Activated naive CD4-positive, alpha-beta T cell treated with anti-CD3 and anti-CD28 coated beads for 36 hours (primary cell): ENCODE measurements at regions not wholly inside any gene's neighbourhood (a gene's known extent, or its start where the extent isn't known, plus 50 kb on each side); places are given as distances from the start of the nearest gene placed in this dataset.

Source experiments
- CTCF ChIA-PET: fragments of 350-600 bp; sonication (Branson Sonifier 250); formaldehyde crosslinking; loops from one replicate; lab custom pipeline; 2021; ENCODE audit warnings: antibody characterized with exemption; lab: Charles Lee
- DNase-seq: peaks from one replicate; pipeline ENCODE4 v3.0.0-alpha.2; 2020
- H3K27ac Mint-ChIP-seq: one replicate; pipeline ENCODE4 v1.8.0; 2021; ENCODE audit warnings: mild to moderate bottlenecking, mixed read lengths
- H3K27me3 Mint-ChIP-seq: one replicate; pipeline ENCODE4 v1.8.0; 2021; ENCODE audit warnings: low read depth, mixed read lengths
- H3K36me3 Mint-ChIP-seq: one replicate; pipeline ENCODE4 v1.8.0; 2021; ENCODE audit warnings: low read depth, mixed read lengths
- H3K4me1 Mint-ChIP-seq: one replicate; pipeline ENCODE4 v1.8.0; 2021; ENCODE audit warnings: low read depth, mixed read lengths
- H3K4me3 Mint-ChIP-seq: one replicate; pipeline ENCODE4 v1.8.0; 2021; ENCODE audit warnings: mild to moderate bottlenecking, moderate library complexity, mixed read lengths
- H3K9me3 Mint-ChIP-seq: one replicate; pipeline ENCODE4 v1.8.0; 2021; ENCODE audit warnings: mixed read lengths
- intact Hi-C: fragments of 100-400 bp; cut with micrococcal nuclease; formaldehyde crosslinking; loops from one replicate; pipeline ENCODE4 v1.15.1; 2023

GRCh38 chr3:43191116-43191515, 85.2 kb upstream of the POMGNT2 start:
- Mint-ChIP-seq H3K36me3 (no peaks in the 10 kb centered on the region), H3K4me3 (no peak overlapping the region)

DNA sequence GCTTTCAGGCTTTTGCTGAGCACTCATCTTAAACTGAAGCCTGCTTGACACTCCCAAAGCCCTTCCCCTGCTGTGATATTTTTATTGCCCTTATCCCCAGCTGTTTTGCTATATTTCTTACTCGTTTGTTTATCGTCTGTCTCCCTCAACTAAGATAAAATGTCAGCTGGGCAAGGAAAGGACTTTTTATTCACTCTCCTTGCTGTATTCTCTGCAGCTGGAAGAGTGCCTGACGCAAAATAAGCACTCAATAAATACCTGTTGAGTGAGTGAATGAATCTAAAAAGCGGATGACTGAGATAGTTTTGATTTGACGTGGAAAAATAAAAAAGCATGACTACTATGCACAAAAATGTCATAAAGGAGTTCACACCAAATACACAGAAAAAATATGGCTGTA, 84.8 kb upstream of the POMGNT2 start:
- H3K4me1 Mint-ChIP-seq = peaks cover 52% of the 10 kb centered on the region
- no peaks in the 10 kb centered on the region for H3K36me3 Mint-ChIP-seq
- peaks cover 1% of the 10 kb centered on the region for H3K9me3 Mint-ChIP-seq
- H3K4me3 Mint-ChIP-seq = no peak overlapping the region
- no peaks in the 10 kb centered on the region for H3K27me3 Mint-ChIP-seq
- intact Hi-C loops = no loop called here
- CTCF ChIA-PET = no interaction called here
- H3K27ac Mint-ChIP-seq = no peak overlapping the region
- no peak for DNase-seq

More at GRCh38 chr3:43191116-43191515, 85.2 kb upstream of the POMGNT2 start:
- CTCF ChIA-PET = no interaction called here
- DNase-seq = no peak
- Mint-ChIP-seq H3K27ac (no peak overlapping the region), H3K4me1 (peaks cover 54% of the 10 kb centered on the region), H3K27me3 (no peaks in the 10 kb centered on the region), H3K9me3 (peaks cover 1% of the 10 kb centered on the region)
- intact Hi-C loops = no loop called here

DNA sequence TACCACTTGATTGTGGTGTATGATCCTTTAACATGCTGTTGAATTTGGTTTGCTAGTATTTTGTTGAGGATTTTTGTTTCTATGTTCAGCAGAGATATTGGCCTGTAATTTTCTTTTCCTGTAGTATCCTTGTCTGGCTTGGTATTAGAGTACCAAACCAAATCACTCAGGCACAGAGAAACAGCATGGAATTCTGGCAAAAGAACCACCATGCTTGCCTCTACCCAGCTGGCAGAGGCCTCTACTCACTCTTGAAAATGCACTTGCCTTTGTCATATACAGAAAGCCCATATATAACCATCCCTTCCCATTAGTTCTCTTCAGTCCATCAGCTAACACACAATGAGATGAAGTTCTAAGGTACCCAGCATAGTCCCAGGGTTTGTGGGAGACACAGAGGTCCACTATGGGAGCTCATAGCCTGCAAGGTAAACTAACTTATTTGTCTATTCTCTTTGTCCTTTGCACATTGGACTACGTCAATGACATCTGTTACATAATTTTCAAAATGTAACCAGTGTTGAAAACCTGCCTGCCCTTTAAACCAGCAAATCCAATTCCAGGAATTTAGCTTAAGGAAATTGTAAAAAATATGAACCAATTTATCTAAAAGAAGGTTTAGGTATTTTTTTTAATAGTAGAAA, 82.1 kb upstream of the POMGNT2 start:
- no peak overlapping the region for H3K27ac Mint-ChIP-seq
- peaks cover 26% of the 10 kb centered on the region for H3K4me1 Mint-ChIP-seq
- CTCF ChIA-PET = no interaction called here
- H3K9me3 Mint-ChIP-seq = peaks cover 1% of the 10 kb centered on the region
- no peaks in the 10 kb centered on the region for H3K36me3 Mint-ChIP-seq
- DNase-seq = no peak
- no peak overlapping the region for H3K4me3 Mint-ChIP-seq
- no peaks in the 10 kb centered on the region for H3K27me3 Mint-ChIP-seq
- intact Hi-C loops = no loop called here

GRCh38 chr3:43185983-43186314, 80.1 kb upstream of the POMGNT2 start:
- CTCF ChIA-PET = no interaction called here
- no peak for DNase-seq
- Mint-ChIP-seq H3K4me1 (peaks cover 24% of the 10 kb centered on the region), H3K36me3 (no peaks in the 10 kb centered on the region), H3K27me3 (no peaks in the 10 kb centered on the region), H3K9me3 (peaks cover 1% of the 10 kb centered on the region), H3K27ac (no peak overlapping the region), H3K4me3 (no peak overlapping the region)
- intact Hi-C loops = no loop called here

DNA sequence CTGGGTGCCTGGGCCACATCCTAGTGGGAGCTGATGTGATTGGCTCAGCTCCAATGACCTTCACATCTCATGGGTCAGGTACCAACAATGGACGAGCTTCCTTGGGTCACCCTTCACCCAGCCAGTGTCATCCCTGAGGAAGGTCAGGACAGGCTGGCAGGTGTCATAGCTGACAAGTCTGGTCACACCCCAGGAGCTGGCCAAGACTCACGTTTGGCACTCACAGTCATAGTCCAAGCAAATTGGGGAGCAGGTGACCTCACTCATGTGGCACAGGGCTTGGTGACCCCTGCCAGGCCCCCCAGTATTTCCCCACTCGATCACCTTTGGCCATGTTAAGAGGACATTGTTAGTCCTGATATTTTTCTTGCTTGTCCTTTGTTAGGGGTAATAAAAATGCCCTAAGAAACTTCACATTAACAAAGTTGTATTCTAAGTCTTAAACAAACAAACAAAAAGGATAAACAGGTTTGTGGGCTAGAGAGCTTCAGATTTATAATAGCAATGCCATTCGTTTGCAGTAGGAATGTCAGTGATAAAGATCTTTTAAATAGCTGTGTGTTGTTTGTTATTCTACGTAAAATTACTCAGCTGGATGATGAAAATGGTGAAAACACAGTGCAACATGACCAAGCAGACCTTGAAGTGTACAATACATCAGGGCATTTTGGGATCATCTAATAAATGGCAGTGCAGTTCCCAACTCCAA, 79.5 kb upstream of the POMGNT2 start:
- Mint-ChIP-seq H3K4me1 (peaks cover 26% of the 10 kb centered on the region), H3K27me3 (no peaks in the 10 kb centered on the region), H3K27ac (no peak overlapping the region), H3K4me3 (no peak overlapping the region), H3K9me3 (peaks cover 1% of the 10 kb centered on the region), H3K36me3 (no peaks in the 10 kb centered on the region)
- intact Hi-C loops = no loop called here
- DNase-seq = no peak
- CTCF ChIA-PET = no interaction called here

DNA sequence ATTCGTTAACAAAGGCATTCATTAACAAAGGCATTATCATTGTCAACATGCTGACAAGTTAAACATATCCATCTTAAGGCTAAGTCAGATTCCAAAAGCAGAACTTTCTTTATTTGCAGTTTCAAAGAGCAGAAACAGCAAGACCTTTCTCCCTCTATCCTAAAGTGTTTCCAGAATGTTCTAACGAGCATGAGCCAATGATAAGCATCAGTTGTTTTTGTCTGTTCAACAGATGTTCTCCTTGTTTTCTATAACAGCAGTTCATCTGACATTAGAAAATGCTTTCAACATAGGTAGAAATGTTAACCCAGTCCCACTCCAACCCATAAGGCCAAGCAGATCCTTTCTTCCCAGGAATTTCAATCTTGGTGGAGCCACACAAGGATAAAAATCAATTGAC, 77.6 kb upstream of the POMGNT2 start:
- CTCF ChIA-PET = interaction anchor here (1.5 kb wide), 1 partner anchor 221 kb away, joined by 3 read pairs; no protein-coding TSS in a partner anchor
- no peaks in the 10 kb centered on the region for H3K27me3 Mint-ChIP-seq
- no peak overlapping the region for H3K4me3 Mint-ChIP-seq
- intact Hi-C loops = no loop called here
- DNase-seq = no peak
- H3K9me3 Mint-ChIP-seq = no peaks in the 10 kb centered on the region
- H3K4me1 Mint-ChIP-seq = peaks cover 46% of the 10 kb centered on the region
- no peaks in the 10 kb centered on the region for H3K36me3 Mint-ChIP-seq
- no peak overlapping the region for H3K27ac Mint-ChIP-seq

GRCh38 chr3:43181202-43181821, 75.4 kb upstream of the POMGNT2 start:
- Mint-ChIP-seq H3K27ac (peak overlapping the region; percentile 56), H3K4me1 (peaks cover 43% of the 10 kb centered on the region), H3K4me3 (no peak overlapping the region), H3K9me3 (no peaks in the 10 kb centered on the region), H3K36me3 (no peaks in the 10 kb centered on the region), H3K27me3 (no peaks in the 10 kb centered on the region)
- DNase-seq = peak; percentile 86
- CTCF ChIA-PET = interaction anchor here (2.2 kb wide), 1 partner anchor 322 kb away, joined by 7 read pairs; no protein-coding TSS in a partner anchor
- intact Hi-C loops = loop anchor here (1.0 kb wide), 2 partner anchors 13 to 19 kb away; no protein-coding TSS in a partner anchor

DNA sequence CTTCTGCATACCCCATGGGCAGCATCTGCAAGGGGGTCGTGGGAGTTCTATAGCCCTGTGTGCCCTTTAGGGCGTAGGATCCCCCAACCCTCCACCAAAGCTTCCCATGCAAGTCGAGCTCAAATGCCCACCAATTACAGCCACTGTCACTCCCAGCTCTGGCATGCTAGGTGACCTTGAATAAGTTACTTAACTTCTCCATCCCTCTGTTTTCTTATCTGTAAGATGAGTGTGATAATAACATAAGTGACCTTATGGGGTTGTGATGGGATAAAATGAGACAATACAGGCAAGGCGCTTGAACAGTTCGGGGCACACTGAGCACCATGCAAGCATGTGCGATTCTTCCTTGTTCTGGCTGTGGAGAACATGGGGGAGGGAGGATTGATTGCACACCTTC, 74.8 kb upstream of the POMGNT2 start:
- intact Hi-C loops = loop anchor here (1.0 kb wide), 2 partner anchors 14 to 18 kb away; no protein-coding TSS in a partner anchor
- Mint-ChIP-seq H3K27me3 (no peaks in the 10 kb centered on the region), H3K4me3 (no peak overlapping the region), H3K36me3 (no peaks in the 10 kb centered on the region), H3K27ac (peak overlapping the region; percentile 56), H3K9me3 (no peaks in the 10 kb centered on the region), H3K4me1 (peaks cover 40% of the 10 kb centered on the region)
- CTCF ChIA-PET = interaction anchor here (0.6 to 2.2 kb wide), 3 partner anchors 18 to 322 kb away, joined by 4 to 7 read pairs (median 7); no protein-coding TSS in a partner anchor
- DNase-seq = no peak

GRCh38 chr3:43180027-43180426, 74.1 kb upstream of the POMGNT2 start:
- H3K4me1 Mint-ChIP-seq = peaks cover 40% of the 10 kb centered on the region
- no peaks in the 10 kb centered on the region for H3K36me3 Mint-ChIP-seq

DNA sequence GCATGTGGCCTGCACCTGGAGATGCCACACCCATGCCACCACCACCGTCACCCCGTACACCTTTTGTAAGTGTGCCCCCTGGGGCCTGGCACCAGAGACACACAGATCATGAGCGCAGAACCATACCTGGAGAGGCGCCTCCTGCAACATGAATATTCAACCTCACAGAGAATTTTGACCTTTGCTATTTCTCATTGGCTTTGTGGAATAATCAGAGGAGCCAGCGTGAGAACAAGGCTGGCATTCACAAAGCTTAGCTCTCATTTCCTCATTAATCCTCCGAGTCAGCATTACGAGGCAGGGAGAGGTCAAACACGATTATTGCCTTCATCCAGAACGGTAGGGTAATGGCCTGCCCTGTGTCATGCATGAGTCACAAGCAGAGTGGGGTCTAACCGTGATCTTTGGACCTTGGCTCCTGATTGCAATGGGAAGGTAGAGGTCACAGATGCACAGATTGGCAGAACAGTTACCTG, 73.0 kb upstream of the POMGNT2 start:
- peaks cover 11% of the 10 kb centered on the region for H3K9me3 Mint-ChIP-seq
- no peak for DNase-seq
- no peak overlapping the region for H3K27ac Mint-ChIP-seq
- CTCF ChIA-PET = interaction anchor here (1.1 kb wide), 1 partner anchor 13 kb away, joined by 3 read pairs; no protein-coding TSS in a partner anchor
- H3K36me3 Mint-ChIP-seq = peaks cover 4% of the 10 kb centered on the region
- H3K4me1 Mint-ChIP-seq = peaks cover 40% of the 10 kb centered on the region
- intact Hi-C loops = no loop called here
- no peak overlapping the region for H3K4me3 Mint-ChIP-seq
- no peaks in the 10 kb centered on the region for H3K27me3 Mint-ChIP-seq

More at GRCh38 chr3:43180027-43180426, 74.1 kb upstream of the POMGNT2 start:
- intact Hi-C loops = no loop called here
- peaks cover 2% of the 10 kb centered on the region for H3K9me3 Mint-ChIP-seq
- H3K4me3 Mint-ChIP-seq = no peak overlapping the region
- DNase-seq = peak; percentile 56
- H3K27ac Mint-ChIP-seq = peak overlapping the region; percentile 28
- H3K27me3 Mint-ChIP-seq = no peaks in the 10 kb centered on the region
- CTCF ChIA-PET = interaction anchor here (0.6 to 2.2 kb wide), 4 partner anchors 18 to 323 kb away, joined by 3 to 7 read pairs (median 6); no protein-coding TSS in a partner anchor

GRCh38 chr3:43177085-43177484, 71.2 kb upstream of the POMGNT2 start:
- DNase-seq = no peak
- Mint-ChIP-seq H3K4me3 (no peak overlapping the region), H3K27me3 (no peaks in the 10 kb centered on the region), H3K9me3 (peaks cover 22% of the 10 kb centered on the region), H3K27ac (no peak overlapping the region), H3K36me3 (peaks cover 5% of the 10 kb centered on the region), H3K4me1 (peaks cover 34% of the 10 kb centered on the region)
- intact Hi-C loops = no loop called here
- CTCF ChIA-PET = no interaction called here

DNA sequence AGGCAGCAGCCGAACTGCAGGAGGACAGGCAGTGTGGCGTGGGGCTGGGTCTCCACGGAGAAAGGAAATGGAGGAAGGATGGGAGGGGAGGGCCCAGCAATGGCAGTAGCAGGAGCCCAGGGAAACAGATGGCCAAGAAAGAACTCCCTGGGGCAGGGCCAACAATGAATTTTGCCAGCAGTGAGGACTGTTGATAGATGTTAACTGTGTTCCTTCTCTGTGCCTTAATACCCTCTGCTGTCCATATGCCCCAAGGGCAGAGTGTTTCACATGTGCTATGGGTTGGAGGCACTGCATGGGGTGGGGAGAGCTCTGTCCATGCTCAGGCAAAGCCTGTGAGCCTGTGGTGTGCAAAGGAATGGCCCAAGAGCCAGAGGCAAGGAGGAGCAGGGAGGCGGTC, 70.8 kb upstream of the POMGNT2 start:
- no peaks in the 10 kb centered on the region for H3K27me3 Mint-ChIP-seq
- intact Hi-C loops = no loop called here
- CTCF ChIA-PET = no interaction called here
- H3K9me3 Mint-ChIP-seq = peaks cover 22% of the 10 kb centered on the region
- H3K4me3 Mint-ChIP-seq = no peak overlapping the region
- peaks cover 5% of the 10 kb centered on the region for H3K36me3 Mint-ChIP-seq
- no peak overlapping the region for H3K27ac Mint-ChIP-seq
- no peak for DNase-seq
- peaks cover 34% of the 10 kb centered on the region for H3K4me1 Mint-ChIP-seq
